GM10248 (cell line): ENCODE measurements at regions not wholly inside any gene's neighbourhood (a gene's known extent, or its start where the extent isn't known, plus 50 kb on each side); places are given as distances from the start of the nearest gene placed in this dataset.
"Not testable (repeated sequence)": the region's sequence is repeated elsewhere in the genome, so short reads cannot be mapped to it uniquely, and the experiment has no call there.

Experiments
- CTCF ChIA-PET: fragments of 300-600 bp; sonication (Branson Sonifier 250); formaldehyde crosslinking; extraction: SDS; loops from one replicate; lab custom pipeline; 2021; ENCODE audit warnings: antibody characterized with exemption; lab: Yijun Ruan, JAX
- POLR2A ChIA-PET: fragments of 350-650 bp; sonication (Branson Sonifier 250); formaldehyde crosslinking; extraction: SDS; loops from one replicate; lab custom pipeline; 2020; ENCODE audit warnings: antibody characterized with exemption; lab: Yijun Ruan, JAX
- DNase-seq: peaks from one replicate; pipeline ENCODE4 v3.0.0; 2012; ENCODE audit errors: extremely low spot score
- CTCF ChIP-seq: IDR thresholded peaks from 2 replicates; pipeline ENCODE4 v1.5.1; 2012; ENCODE audit warnings: mild to moderate bottlenecking, low read depth; ENCODE audit errors: extremely low read depth, missing control alignments, control extremely low read depth

- DNase-seq, POLR2A ChIA-PET, CTCF ChIA-PET: not testable (repeated sequence)
Measured at GRCh38 chr4:189650436-189650835, 290.2 kb upstream of the FRG1 start.

DNA sequence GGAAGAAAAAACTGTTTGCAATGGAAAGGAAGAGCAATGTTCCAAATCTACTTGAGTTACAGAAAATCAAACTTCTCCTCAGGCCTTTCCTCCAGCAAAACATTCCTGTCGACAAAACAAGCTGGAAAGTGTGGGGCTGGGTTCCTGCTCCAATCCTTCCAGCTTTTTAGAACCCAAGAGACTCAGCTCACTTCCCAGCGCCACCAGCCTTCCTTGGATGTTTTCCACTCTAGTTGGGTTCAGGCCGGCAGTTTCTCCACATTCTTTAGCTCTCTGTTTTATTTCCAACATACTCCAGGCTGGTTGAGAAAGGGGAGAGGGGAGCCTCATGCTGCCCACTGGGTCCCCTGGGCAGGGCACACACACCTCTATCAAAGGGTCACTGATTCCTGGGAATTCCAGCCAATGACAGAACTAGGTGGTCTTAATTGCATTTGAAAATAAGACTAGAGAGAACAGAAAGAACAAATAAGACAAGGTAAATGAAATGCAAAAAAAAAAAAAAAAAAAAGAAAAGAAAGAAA lies 287.5 kb upstream of the FRG1 start:
- CTCF ChIA-PET, POLR2A ChIA-PET: not testable (repeated sequence)

DNA sequence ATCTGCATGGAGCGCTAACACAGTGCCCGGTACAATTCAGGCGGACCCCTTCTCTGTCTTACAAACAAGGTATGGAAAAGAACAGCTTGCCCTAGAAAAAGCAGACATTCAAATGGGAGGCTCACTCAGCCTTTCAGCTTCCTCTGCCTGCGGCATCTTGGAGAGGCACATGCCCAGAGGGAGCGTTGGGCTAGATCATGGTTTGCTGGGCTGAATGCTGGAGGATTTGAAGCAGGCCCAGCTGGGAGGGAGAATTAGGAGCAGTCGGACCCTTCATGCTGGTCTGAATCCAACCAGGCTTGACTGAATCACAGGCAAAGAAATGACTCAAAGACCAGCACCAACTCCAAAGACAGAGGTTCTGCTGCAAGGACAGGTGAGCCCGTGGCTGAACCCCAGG lies 286.7 kb upstream of the FRG1 start:
- CTCF ChIA-PET, DNase-seq, POLR2A ChIA-PET: not testable (repeated sequence)

More for the DNA sequence above, 287.5 kb upstream of the FRG1 start:
- DNase-seq: not testable (repeated sequence)

GRCh38 chr4:189654396-189654795 lies 286.3 kb upstream of the FRG1 start:
- POLR2A ChIA-PET, DNase-seq, CTCF ChIA-PET: not testable (repeated sequence)

DNA sequence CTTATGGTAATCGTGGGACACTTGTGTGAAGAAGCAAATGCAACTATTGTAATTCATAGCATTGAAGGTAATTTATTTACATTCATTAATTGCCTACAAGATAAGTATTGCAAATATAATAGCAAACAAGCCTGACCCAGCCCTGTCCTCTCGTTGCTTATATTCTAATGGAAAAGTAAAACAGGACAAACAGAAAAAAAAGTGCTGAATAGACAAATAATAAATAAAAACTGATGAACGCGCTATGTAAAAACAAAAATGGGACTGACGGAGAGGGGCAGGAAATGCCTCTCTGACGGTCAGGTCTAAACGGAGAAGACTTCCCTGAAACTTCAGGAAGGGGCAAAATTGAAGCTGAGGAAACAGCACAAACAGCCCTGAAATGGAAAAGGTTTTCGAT lies 284.9 kb upstream of the FRG1 start:
- CTCF ChIA-PET, POLR2A ChIA-PET, DNase-seq: not testable (repeated sequence)

- CTCF ChIA-PET: no interaction called here
- POLR2A ChIA-PET: no interaction called here
- no peak for TF ChIP-seq CTCF
- no peak for DNase-seq
Measured at GRCh38 chr4:189656641-189657040, 284.0 kb upstream of the FRG1 start.

GRCh38 chr4:189658259-189658658 lies 282.4 kb upstream of the FRG1 start:
- CTCF ChIA-PET, DNase-seq, POLR2A ChIA-PET: not testable (repeated sequence)

GRCh38 chr4:189658831-189659230 lies 281.8 kb upstream of the FRG1 start:
- DNase-seq, CTCF ChIA-PET, POLR2A ChIA-PET: not testable (repeated sequence)

DNA sequence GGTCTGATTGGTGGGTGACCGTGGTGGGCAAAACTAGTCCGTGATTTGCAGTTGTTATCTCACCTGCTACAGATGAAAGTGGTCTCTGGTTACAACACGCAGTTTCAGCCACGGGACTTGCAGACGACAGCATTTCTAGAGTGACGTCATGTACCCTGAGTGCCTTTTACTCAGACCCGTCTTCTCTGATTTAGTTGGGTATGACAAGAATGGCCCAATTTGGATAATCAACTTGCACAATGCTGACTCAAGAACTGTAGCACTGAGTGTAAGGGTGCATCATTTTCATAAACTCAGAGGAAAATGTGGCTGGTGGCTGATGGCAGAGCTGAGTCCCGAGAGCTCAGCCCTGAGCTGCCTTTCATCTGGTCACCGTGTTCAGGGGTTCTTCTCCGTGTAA lies 281.4 kb upstream of the FRG1 start:
- ChIA-PET CTCF (no interaction called here), POLR2A (no interaction called here)
- DNase-seq: no peak
- no peak for TF ChIP-seq CTCF

- ChIA-PET CTCF (no interaction called here), POLR2A (no interaction called here)
- no peak for DNase-seq
- TF ChIP-seq CTCF: no peak
Measured at GRCh38 chr4:189660722-189661360, 279.8 kb upstream of the FRG1 start.
